Gastrocnemius medialis (tissue), 4 donors: ENCODE measurements at regions not wholly inside any gene's neighbourhood (a gene's known extent, or its start where the extent isn't known, plus 50 kb on each side); places are given as distances from the start of the nearest gene placed in this dataset.

Source experiments
- ATAC-seq, 2 donors: fragments of 150-250 bp; one replicate each; pipeline ENCODE4 v1.9.1; 2016
- DNase-seq, 2 donors: peaks; one replicate each; pipeline ENCODE4 v3.0.0-alpha.2; 2019
- H3K27ac ChIP-seq, 4 donors: fragments of 200-600 bp; sonication (generic); 1 replicate in 1 of 4; 2 replicates in 3 of 4; pipeline ENCODE4 v1.5.1; 2016 to 2018; ENCODE audit warnings: mild to moderate bottlenecking in 2 of 4, moderate library complexity in 1 of 4
- H3K27me3 ChIP-seq, 3 donors: fragments of 200-600 bp; sonication (generic) in 2 of 3; 1 replicate in 1 of 3; 2 replicates in 2 of 3; pipeline versions ENCODE4 v1.5.1 to v1.6.0; 2016 to 2019; ENCODE audit warnings: mild to moderate bottlenecking in 1 of 3, moderate library complexity in 1 of 3
- H3K36me3 ChIP-seq, 2 donors: fragments of 200-600 bp; sonication (generic) in 1 of 2; one replicate each; pipeline ENCODE4 v1.5.1; 2017 to 2018
- H3K4me1 ChIP-seq, 2 donors: fragments of 200-600 bp; sonication (generic) in 1 of 2; one replicate each; pipeline ENCODE4 v1.5.1; 2016 to 2017; ENCODE audit warnings: mild to moderate bottlenecking in 2 of 2
- H3K4me3 ChIP-seq, 4 donors: fragments of 200-600 bp; sonication (generic) in 3 of 4; 1 replicate in 1 of 4; 2 replicates in 3 of 4; pipeline ENCODE4 v1.5.1; 2016 to 2019; ENCODE audit warnings: mild to moderate bottlenecking in 2 of 4
- H3K9me3 ChIP-seq, 3 donors: fragments of 200-600 bp; sonication (generic) in 2 of 3; 1 replicate in 1 of 3; 2 replicates in 2 of 3; pipeline ENCODE4 v1.5.1; 2016 to 2019
- CTCF ChIP-seq, 5 experiments: fragments of 450-650 bp in 3 of 5; fragments of 200-600 bp in 2 of 5; sonication (generic) in 2 of 5; IDR thresholded peaks in 4 of 5; conservative IDR thresholded peaks in 1 of 5; 1 replicate in 4 of 5; 2 replicates in 1 of 5; pipeline ENCODE4 v1.5.1; 2016 to 2019; ENCODE audit warnings: antibody characterized with exemption in 5 of 5, mild to moderate bottlenecking in 3 of 5, moderate library complexity in 3 of 5
- POLR2A ChIP-seq, 2 donors: fragments of 450-650 bp; IDR thresholded peaks; one replicate each; pipeline ENCODE4 v1.6.1; 2017; ENCODE audit warnings: antibody characterized with exemption in 2 of 2, mild to moderate bottlenecking in 2 of 2, moderate library complexity in 2 of 2
- in situ Hi-C, 4 donors: fragments of 200-750 bp; cut with MboI; loops; one replicate each; pipeline versions ENCODE4 v1.15.0 to v1.8.0; 2017; ENCODE audit warnings: low sequenced_read_pairs in 4 of 4
- intact Hi-C: fragments of 100-400 bp; cut with DNase I; formaldehyde crosslinking; loops from one replicate; pipeline ENCODE4 v1.15.1; 2023; ENCODE audit warnings: low total_unique reads

GRCh38 chr3:4897765-4898453 is 81.3 kb upstream of the BHLHE40 start:
- DNase-seq (no peak), ATAC-seq (no peak)
- in situ Hi-C loops, result no loop called here
- intact Hi-C loops, result no loop called here
- Histone ChIP-seq H3K4me3 (no peak overlapping the region), H3K36me3 (no peaks in the 10 kb centered on the region), H3K27ac (peak overlapping the region in 3 of 4 donors; percentile 11 to 33 (median 14)), H3K9me3 (no peaks in the 10 kb centered on the region), H3K4me1 (peaks cover 0 to 4% of the 10 kb centered on the region in 2 donors), H3K27me3 (no peaks in the 10 kb centered on the region)
- TF ChIP-seq CTCF (IDR thresholded peaks at IDR 0.05 in 4 of 5, conservative IDR thresholded peaks at IDR 0.05 in 1 of 5), result no peak
- no peak for TF ChIP-seq POLR2A (IDR thresholded peaks at IDR 0.05)

GRCh38 chr3:4898454-4899313 is 80.6 kb upstream of the BHLHE40 start:
- intact Hi-C loops (no loop called here), in situ Hi-C loops (no loop called here)
- no peaks in the 10 kb centered on the region for H3K9me3 ChIP-seq
- TF ChIP-seq CTCF (IDR thresholded peaks at IDR 0.05 in 4 of 5, conservative IDR thresholded peaks at IDR 0.05 in 1 of 5) (no peak), POLR2A (IDR thresholded peaks at IDR 0.05) (no peak)
- H3K4me1 ChIP-seq, result peaks cover 0 to 4% of the 10 kb centered on the region in 2 donors
- no peaks in the 10 kb centered on the region for H3K27me3 ChIP-seq
- no peak for DNase-seq
- no peaks in the 10 kb centered on the region for H3K36me3 ChIP-seq
- H3K4me3 ChIP-seq, result no peak overlapping the region
- peak overlapping the region in 2 of 4 donors; percentile 11 to 14 for H3K27ac ChIP-seq
- no peak for ATAC-seq

GRCh38 chr3:4899710-4900109 is 79.5 kb upstream of the BHLHE40 start:
- ATAC-seq, result no peak

GRCh38 chr3:4900298-4900697 is 78.9 kb upstream of the BHLHE40 start:
- no peak overlapping the region for H3K4me3 ChIP-seq
- ATAC-seq, result no peak
- H3K27ac ChIP-seq, result no peak overlapping the region
- peaks cover 0 to 4% of the 10 kb centered on the region in 2 donors for H3K4me1 ChIP-seq
- no peak for DNase-seq
- H3K27me3 ChIP-seq, result no peaks in the 10 kb centered on the region
- TF ChIP-seq CTCF (IDR thresholded peaks at IDR 0.05 in 4 of 5, conservative IDR thresholded peaks at IDR 0.05 in 1 of 5) (no peak), POLR2A (IDR thresholded peaks at IDR 0.05) (no peak)
- no peaks in the 10 kb centered on the region for H3K36me3 ChIP-seq
- no peaks in the 10 kb centered on the region for H3K9me3 ChIP-seq
- in situ Hi-C loops, result no loop called here
- intact Hi-C loops, result no loop called here

More at GRCh38 chr3:4899710-4900109, 79.5 kb upstream of the BHLHE40 start:
- intact Hi-C loops, result no loop called here
- H3K27me3 ChIP-seq, result no peaks in the 10 kb centered on the region
- H3K4me1 ChIP-seq, result peaks cover 0 to 4% of the 10 kb centered on the region in 2 donors
- no peak overlapping the region for H3K27ac ChIP-seq
- no peak overlapping the region for H3K4me3 ChIP-seq
- TF ChIP-seq POLR2A (IDR thresholded peaks at IDR 0.05), result no peak
- no peaks in the 10 kb centered on the region for H3K9me3 ChIP-seq
- in situ Hi-C loops, result no loop called here
- DNase-seq, result peak in 1 of 2 donors; percentile 19
- no peaks in the 10 kb centered on the region for H3K36me3 ChIP-seq
